ENCODE measurements at regions not wholly inside any gene's neighbourhood (a gene's known extent, or its start where the extent isn't known, plus 50 kb on each side); places are given as distances from the start of the nearest gene placed in this dataset.
A peak's percentile ranks its signal among the peaks of the same experiment; 100 is the strongest.
"Not testable (repeated sequence)": the region's sequence is repeated elsewhere in the genome, so short reads cannot be mapped to it uniquely, and the experiment has no call there.

DNA sequence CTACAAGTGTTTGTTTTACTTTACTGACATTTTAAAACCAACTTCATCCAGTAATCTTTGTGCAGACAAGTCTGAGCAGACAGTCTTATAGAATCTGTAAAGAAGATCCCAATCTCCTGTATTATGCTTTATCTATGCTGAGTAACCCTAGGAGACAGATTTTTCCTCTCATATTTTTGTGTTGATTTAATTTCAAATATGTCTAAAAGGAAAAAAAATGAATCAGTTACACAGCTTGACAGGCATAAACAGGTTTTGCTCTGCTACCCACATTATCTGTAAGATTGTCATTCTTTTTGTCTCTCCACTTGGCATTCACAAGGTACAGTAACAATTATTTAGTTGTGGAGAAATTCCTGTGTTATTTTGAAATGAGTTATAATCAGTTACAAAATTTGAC, 415.0 kb downstream of the NYAP2 start:
- no peak for ATAC-seq
- no peak for DNase-seq

- ATAC-seq = no peak
Measured at GRCh38 chr2:225806105-225806504, 406.6 kb downstream of the NYAP2 start.

DNA sequence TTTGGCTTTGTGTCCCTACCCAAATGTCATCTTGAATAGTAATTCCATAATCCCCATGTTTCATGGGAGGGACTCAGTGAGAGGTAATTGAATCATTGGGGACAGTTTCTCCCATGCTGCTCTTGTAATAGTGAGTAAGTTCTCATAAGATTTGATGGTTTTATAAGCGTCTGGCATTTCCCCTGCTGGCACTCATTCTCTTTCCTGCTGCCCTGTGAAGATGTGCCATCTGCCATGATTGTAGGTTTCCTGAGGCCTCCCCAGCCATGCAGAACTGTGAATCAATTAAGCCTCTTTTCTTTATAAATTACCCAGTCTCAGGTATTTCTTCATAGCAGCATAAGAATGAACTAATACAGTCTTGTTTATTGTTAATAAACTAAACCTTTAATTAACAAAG, 402.6 kb downstream of the NYAP2 start:
- not testable (repeated sequence) for ATAC-seq, DNase-seq

More at GRCh38 chr2:225806105-225806504, 406.6 kb downstream of the NYAP2 start:
- no peak for DNase-seq

GRCh38 chr2:225797394-225797793, 397.9 kb downstream of the NYAP2 start:
- ATAC-seq = no peak
- DNase-seq = no peak

- no peak for ATAC-seq
- DNase-seq = no peak
Measured at GRCh38 chr2:225794652-225795400, 395.3 kb downstream of the NYAP2 start.

DNA sequence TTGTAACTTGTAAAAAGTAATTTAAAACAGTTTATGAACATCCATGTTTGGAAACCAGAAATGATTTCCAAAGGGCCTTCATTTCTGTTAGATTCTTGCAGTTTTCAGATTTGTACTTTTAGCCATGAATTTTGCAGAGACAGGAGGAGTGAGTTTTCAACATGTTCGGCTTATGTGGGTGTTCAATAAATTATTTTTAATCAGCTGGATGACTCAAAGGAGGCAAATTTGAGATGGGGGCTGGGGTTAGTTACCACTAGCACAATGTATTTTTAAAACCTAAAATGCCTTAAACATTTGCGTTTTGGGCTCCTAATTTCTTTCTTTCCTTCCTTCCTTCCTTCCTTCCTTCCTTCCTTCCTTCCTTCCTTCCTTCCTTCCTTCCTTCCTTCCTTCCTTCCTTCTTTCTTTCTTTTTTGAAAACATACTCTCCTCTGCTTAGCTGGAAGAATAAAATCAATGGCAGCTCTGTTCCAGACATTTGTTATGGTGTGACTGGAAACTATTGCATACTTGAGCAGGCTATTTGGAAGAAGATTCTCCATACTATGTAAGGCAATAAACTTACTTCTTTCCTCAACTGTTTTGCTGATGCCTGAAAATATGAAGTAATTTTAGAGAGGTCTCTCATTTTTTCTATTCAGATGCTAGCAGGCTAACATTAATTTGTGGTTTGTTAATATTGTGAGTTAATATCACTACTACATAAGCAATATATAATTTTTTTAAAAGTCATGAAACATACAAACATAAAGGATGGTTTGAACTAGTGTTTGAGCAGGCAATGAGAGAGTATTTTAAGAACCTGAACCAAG, 394.4 kb downstream of the NYAP2 start:
- DNase-seq = no peak
- no peak for ATAC-seq

DNA sequence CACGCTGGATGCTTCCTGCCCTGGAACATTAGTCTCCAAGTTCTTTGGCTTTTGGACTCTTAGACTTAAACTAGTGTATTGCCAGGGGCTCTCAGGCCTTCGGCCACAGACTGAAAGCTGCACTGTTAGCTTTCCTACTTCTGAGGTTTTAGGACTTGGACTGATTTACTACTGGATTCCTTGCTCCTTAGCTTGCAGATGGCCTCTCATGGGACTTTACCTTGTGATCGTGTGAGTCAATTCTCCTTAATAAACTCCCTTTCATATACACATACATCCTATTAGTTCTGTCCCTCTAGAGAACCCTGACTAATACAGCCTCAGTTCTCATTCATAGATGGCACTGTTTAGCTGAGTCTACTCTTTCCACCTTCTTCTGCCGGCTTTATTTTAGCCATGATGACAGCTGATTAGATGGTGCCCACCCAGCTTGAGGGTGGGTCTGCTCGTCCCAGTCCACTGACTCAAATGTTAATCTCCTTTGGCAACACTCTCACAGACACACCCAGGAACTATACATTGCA, 389.1 kb downstream of the NYAP2 start:
- ATAC-seq (no peak), DNase-seq (no peak)

GRCh38 chr2:225787497-225787896, 388.0 kb downstream of the NYAP2 start:
- ATAC-seq = no peak
- DNase-seq = no peak

DNA sequence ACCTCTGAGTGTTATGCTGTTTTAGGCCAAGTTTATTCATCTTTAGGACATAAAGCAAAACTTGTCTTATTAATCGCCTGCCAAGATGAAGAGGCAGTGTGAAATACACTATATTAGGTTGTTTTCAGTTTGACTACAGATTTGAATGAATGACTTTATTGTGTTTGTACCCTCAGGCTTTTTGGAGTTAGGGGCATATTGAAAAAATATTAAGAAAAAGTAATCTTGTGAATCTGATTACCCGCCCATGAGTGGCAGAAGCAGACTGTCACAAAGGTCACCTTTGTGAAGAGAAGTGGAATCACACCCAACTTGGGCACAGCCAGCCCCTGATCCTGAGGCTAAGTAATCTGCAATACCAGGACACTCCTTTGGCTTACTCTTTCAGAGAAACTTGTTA, 382.5 kb downstream of the NYAP2 start:
- DNase-seq (no peak), ATAC-seq (no peak)

DNA sequence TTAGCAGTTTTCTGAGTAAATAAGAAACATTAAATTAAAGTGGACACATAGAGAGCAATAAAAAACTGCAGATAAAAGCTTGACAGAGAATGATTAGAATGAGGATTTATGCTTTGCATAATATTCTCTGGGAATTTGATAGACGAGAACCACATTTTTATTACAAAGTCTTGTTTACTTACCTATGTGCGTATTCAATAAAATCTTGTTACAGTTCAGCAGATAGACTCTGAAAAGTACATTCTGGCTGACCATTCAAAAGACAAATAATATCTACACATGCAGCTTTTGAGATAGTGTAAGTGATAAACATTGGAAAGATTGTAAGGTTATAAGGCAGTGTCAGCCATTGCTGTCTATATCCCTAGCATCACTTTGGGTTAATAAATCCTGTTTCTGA, 381.6 kb downstream of the NYAP2 start:
- no peak for DNase-seq
- ATAC-seq = no peak

DNA sequence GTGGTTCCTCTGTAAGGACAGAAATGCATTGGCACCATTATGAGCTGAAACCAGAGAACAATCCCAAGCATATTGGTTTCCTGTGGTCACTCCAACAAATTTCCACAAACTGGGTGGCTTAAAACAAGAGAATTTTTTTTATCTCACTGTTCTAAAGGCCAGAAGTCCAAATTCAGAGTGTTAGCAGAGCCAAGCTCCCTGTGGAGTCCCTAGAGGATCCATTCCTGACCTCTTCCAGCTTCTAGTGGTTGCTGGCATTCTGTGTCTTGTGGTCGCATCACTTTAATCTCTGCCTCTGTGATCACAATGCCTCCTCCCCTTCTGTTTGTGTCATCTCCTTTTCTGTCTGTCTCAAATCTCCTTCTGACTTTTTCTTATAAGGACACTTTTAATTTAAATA, 380.3 kb downstream of the NYAP2 start:
- DNase-seq = no peak
- no peak for ATAC-seq

DNA sequence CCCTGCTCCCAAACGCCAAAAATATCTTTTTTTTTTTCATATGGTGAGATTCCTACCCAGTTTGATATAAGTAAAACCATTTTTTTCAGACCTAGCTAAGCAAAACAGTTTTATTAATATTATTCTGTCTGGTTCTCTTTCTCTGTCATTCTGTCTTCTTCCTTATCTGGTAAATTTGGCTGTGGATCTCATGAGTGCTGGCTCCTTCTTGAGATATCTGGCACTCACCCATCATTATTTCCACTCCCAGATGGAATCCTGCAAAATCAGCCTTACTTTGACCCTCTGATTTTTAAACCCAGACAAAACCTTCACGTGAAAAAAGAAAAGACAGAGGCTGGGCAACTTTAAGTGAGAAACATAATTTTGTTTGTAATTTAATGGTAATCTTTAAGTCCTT, 373.6 kb downstream of the NYAP2 start:
- no peak for DNase-seq
- ATAC-seq = no peak

- DNase-seq (no peak), ATAC-seq (no peak)
Measured at GRCh38 chr2:225771701-225772100, 372.2 kb downstream of the NYAP2 start.

GRCh38 chr2:225768741-225769140, 369.2 kb downstream of the NYAP2 start:
- no peak for DNase-seq
- peak; percentile 28 for ATAC-seq

DNA sequence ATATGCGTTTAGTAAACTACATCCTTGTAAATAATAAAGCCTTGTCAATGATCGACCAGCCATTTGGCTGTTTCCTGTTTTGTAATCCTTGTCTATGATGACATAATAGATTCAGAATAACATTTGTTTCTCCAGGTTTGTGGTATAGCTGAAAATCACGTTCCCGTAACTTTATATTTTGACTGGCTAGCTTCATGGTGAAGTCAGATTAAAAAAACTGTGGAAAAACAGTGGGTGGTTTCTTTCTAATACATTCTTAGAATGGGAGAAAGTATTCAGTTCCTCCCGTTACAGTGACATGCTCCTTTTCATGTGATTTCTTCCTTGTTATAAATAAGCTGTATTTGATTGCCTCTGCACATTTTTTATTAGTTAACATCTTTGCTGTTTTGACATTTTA, 366.9 kb downstream of the NYAP2 start:
- ATAC-seq (no peak), DNase-seq (no peak)

DNA sequence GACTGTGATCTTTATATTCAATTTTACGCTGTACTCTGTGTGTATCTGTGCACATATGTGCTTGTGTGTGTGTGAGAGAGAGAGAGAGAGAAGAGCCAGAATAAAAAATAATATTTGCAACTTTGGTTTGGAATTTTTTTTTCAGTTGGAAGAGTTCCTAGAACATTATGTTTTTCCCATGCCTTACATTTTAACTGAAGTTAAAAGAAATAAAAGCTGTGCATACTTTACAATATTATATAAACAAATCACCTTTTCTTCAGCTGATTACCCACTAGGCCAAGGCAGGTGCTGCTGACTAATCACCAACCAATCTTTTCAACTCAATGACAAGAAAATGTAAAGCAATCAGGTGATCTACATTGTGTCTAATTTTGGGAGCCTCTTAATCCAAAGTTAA, 366.3 kb downstream of the NYAP2 start:
- DNase-seq = no peak
- ATAC-seq = no peak

- DNase-seq (no peak), ATAC-seq (no peak)
Measured at GRCh38 chr2:225764346-225764745, 364.8 kb downstream of the NYAP2 start.

GRCh38 chr2:225763711-225764110, 364.2 kb downstream of the NYAP2 start:
- ATAC-seq (no peak), DNase-seq (no peak)

GRCh38 chr2:225761396-225761795, 361.9 kb downstream of the NYAP2 start:
- DNase-seq (no peak), ATAC-seq (no peak)

DNA sequence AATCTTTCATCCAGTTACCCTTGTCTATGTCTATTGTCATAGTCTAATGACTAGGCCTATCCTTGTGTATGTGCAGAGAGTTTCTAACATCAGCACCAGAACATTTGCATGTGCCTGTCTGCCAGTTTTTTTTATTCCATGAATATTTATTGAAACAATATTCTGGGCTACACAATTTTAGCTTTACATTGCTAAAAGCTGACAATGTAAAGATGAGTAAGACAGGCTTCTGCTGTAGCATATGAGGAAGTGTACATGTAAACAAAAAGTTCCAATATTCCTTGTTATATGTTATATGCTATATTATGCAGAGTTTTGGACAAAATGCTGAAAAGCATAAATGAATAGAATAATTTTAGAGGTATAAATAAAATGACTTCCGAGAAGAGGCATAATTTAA, 357.7 kb downstream of the NYAP2 start:
- DNase-seq (no peak), ATAC-seq (no peak)

- no peak for DNase-seq
- no peak for ATAC-seq
Measured at GRCh38 chr2:225756198-225756597, 356.7 kb downstream of the NYAP2 start.

- ATAC-seq = no peak
- no peak for DNase-seq
Measured at GRCh38 chr2:225748609-225749008, 349.1 kb downstream of the NYAP2 start.

- DNase-seq, ATAC-seq: not testable (repeated sequence)
Measured at GRCh38 chr2:225743996-225744395, 344.5 kb downstream of the NYAP2 start.
